Subcutaneous abdominal adipose tissue (tissue), 5 donors: ENCODE measurements at regions not wholly inside any gene's neighbourhood (a gene's known extent, or its start where the extent isn't known, plus 50 kb on each side); places are given as distances from the start of the nearest gene placed in this dataset.
A peak's percentile ranks its signal among the peaks of the same experiment; 100 is the strongest.
"Not testable (repeated sequence)": the region's sequence is repeated elsewhere in the genome, so short reads cannot be mapped to it uniquely, and the experiment has no call there.

Experiments used
- H3K27ac ChIP-seq: one replicate; pipeline ENCODE4 v1.7.0; 2013; ENCODE audit warnings: low read depth, mild to moderate bottlenecking, inconsistent platforms, low read length, moderate library complexity
- H3K27me3 ChIP-seq, 5 donors: one replicate each; pipeline ENCODE4 v1.7.0; 2013; ENCODE audit warnings: low read length in 5 of 5, inconsistent platforms in 1 of 5; ENCODE audit not compliant: control insufficient read depth in 5 of 5, insufficient read depth in 4 of 5
- H3K36me3 ChIP-seq, 5 donors: one replicate each; pipeline ENCODE4 v1.7.0; 2013; ENCODE audit warnings: low read length in 5 of 5; ENCODE audit not compliant: control insufficient read depth in 5 of 5, insufficient read depth in 5 of 5
- H3K4me1 ChIP-seq, 5 donors: one replicate each; pipeline ENCODE4 v1.7.0; 2013; ENCODE audit warnings: low read length in 5 of 5, mild to moderate bottlenecking in 3 of 5, moderate library complexity in 1 of 5; ENCODE audit not compliant: control insufficient read depth in 5 of 5, insufficient read depth in 5 of 5
- H3K4me3 ChIP-seq, 5 donors: one replicate each; pipeline ENCODE4 v1.7.0; 2013; ENCODE audit warnings: low read length in 5 of 5, low read depth in 1 of 5
- H3K9ac ChIP-seq, 5 donors: one replicate each; pipeline ENCODE4 v1.7.0; 2013; ENCODE audit warnings: low read length in 5 of 5, mild to moderate bottlenecking in 4 of 5, moderate library complexity in 3 of 5
- H3K9me3 ChIP-seq, 5 donors: one replicate each; pipeline ENCODE4 v1.7.0; 2013; ENCODE audit warnings: low read length in 5 of 5; ENCODE audit not compliant: control insufficient read depth in 5 of 5
- donor health status: healthy.
- donor health status: healthy.
- donor health status: healthy.
- donor health status: healthy.
- donor health status: healthy.

GRCh38 chr16:62805221-62805857 lies 769.1 kb upstream of the CDH8 start:
- H3K9ac ChIP-seq: no peak overlapping the region
- H3K4me1 ChIP-seq: peaks cover 0 to 9% (median 7%) of the 10 kb centered on the region in 5 donors
- H3K4me3 ChIP-seq: peak overlapping the region in 1 of 5 donors; percentile 38
- no peaks in the 10 kb centered on the region for H3K27me3 ChIP-seq
- peaks cover 0 to 2% (median 0%) of the 10 kb centered on the region in 5 donors for H3K9me3 ChIP-seq
- H3K36me3 ChIP-seq: no peaks in the 10 kb centered on the region
- no peak overlapping the region for H3K27ac ChIP-seq

GRCh38 chr16:62794724-62795123 lies 758.5 kb upstream of the CDH8 start:
- peaks cover 0 to 4% (median 0%) of the 10 kb centered on the region in 5 donors for H3K9me3 ChIP-seq
- no peak overlapping the region for H3K9ac ChIP-seq
- H3K27me3 ChIP-seq: no peaks in the 10 kb centered on the region
- no peak overlapping the region for H3K4me3 ChIP-seq
- H3K36me3 ChIP-seq: no peaks in the 10 kb centered on the region
- no peaks in the 10 kb centered on the region for H3K4me1 ChIP-seq
- no peak overlapping the region for H3K27ac ChIP-seq

- not testable (repeated sequence) for H3K4me3 ChIP-seq, H3K9ac ChIP-seq, H3K27ac ChIP-seq, H3K4me1 ChIP-seq, H3K36me3 ChIP-seq, H3K27me3 ChIP-seq, H3K9me3 ChIP-seq
These were observed 743.8 kb upstream of the CDH8 start for GRCh38 chr16:62780081-62780480.

- no peaks in the 10 kb centered on the region for H3K27me3 ChIP-seq
- no peaks in the 10 kb centered on the region for H3K9me3 ChIP-seq
- no peak overlapping the region for H3K4me3 ChIP-seq
- H3K9ac ChIP-seq: no peak overlapping the region
- no peaks in the 10 kb centered on the region for H3K4me1 ChIP-seq
- no peaks in the 10 kb centered on the region for H3K36me3 ChIP-seq
- H3K27ac ChIP-seq: no peak overlapping the region
These were observed 728.3 kb upstream of the CDH8 start for GRCh38 chr16:62764572-62764971.

GRCh38 chr16:62760398-62760797 lies 724.2 kb upstream of the CDH8 start:
- H3K4me3 ChIP-seq: no peak overlapping the region
- H3K9ac ChIP-seq: no peak overlapping the region
- no peak overlapping the region for H3K27ac ChIP-seq
- no peaks in the 10 kb centered on the region for H3K9me3 ChIP-seq
- no peaks in the 10 kb centered on the region for H3K27me3 ChIP-seq
- H3K36me3 ChIP-seq: no peaks in the 10 kb centered on the region
- no peaks in the 10 kb centered on the region for H3K4me1 ChIP-seq

- no peak overlapping the region for H3K9ac ChIP-seq
- no peaks in the 10 kb centered on the region for H3K4me1 ChIP-seq
- no peak overlapping the region for H3K27ac ChIP-seq
- no peak overlapping the region for H3K4me3 ChIP-seq
- no peaks in the 10 kb centered on the region for H3K36me3 ChIP-seq
- H3K27me3 ChIP-seq: no peaks in the 10 kb centered on the region
- no peaks in the 10 kb centered on the region for H3K9me3 ChIP-seq
These were observed 719.7 kb upstream of the CDH8 start for GRCh38 chr16:62755938-62756337.

- no peaks in the 10 kb centered on the region for H3K36me3 ChIP-seq
- H3K9me3 ChIP-seq: no peaks in the 10 kb centered on the region
- H3K27ac ChIP-seq: no peak overlapping the region
- H3K4me3 ChIP-seq: no peak overlapping the region
- H3K9ac ChIP-seq: no peak overlapping the region
- H3K27me3 ChIP-seq: no peaks in the 10 kb centered on the region
- no peaks in the 10 kb centered on the region for H3K4me1 ChIP-seq
These were observed 716.6 kb upstream of the CDH8 start for GRCh38 chr16:62752854-62753253.

- H3K9ac ChIP-seq: no peak overlapping the region
- no peak overlapping the region for H3K27ac ChIP-seq
- no peaks in the 10 kb centered on the region for H3K36me3 ChIP-seq
- no peaks in the 10 kb centered on the region for H3K27me3 ChIP-seq
- no peaks in the 10 kb centered on the region for H3K4me1 ChIP-seq
- no peak overlapping the region for H3K4me3 ChIP-seq
- H3K9me3 ChIP-seq: no peaks in the 10 kb centered on the region
These were observed 715.0 kb upstream of the CDH8 start for GRCh38 chr16:62751218-62751617.

- Histone ChIP-seq H3K9ac (no peak overlapping the region), H3K9me3 (no peaks in the 10 kb centered on the region), H3K27me3 (no peaks in the 10 kb centered on the region), H3K4me1 (peaks cover 0 to 13% (median 6%) of the 10 kb centered on the region in 5 donors), H3K27ac (peak overlapping the region; percentile 39), H3K36me3 (no peaks in the 10 kb centered on the region), H3K4me3 (no peak overlapping the region)
These were observed 705.5 kb upstream of the CDH8 start for GRCh38 chr16:62741692-62742091.

GRCh38 chr16:62738666-62739460 lies 702.6 kb upstream of the CDH8 start:
- Histone ChIP-seq H3K27ac (no peak overlapping the region), H3K9ac (no peak overlapping the region)

More at GRCh38 chr16:62738666-62739460, 702.6 kb upstream of the CDH8 start:
- H3K36me3 ChIP-seq: no peaks in the 10 kb centered on the region
- H3K27me3 ChIP-seq: no peaks in the 10 kb centered on the region
- H3K4me3 ChIP-seq: no peak overlapping the region
- no peaks in the 10 kb centered on the region for H3K9me3 ChIP-seq
- H3K4me1 ChIP-seq: peaks cover 0 to 13% (median 6%) of the 10 kb centered on the region in 5 donors
